AG04449 (cell line): ENCODE measurements at regions not wholly inside any gene's neighbourhood (a gene's known extent, or its start where the extent isn't known, plus 50 kb on each side); places are given as distances from the start of the nearest gene placed in this dataset.

Source experiments
- CTCF ChIA-PET: fragments of 350-600 bp; formaldehyde crosslinking; extraction: SDS; loops from one replicate; lab custom pipeline; 2021; ENCODE audit warnings: antibody characterized with exemption; lab: Yijun Ruan, JAX
- POLR2A ChIA-PET: fragments of 400-600, 350-600 bp; formaldehyde crosslinking; extraction: SDS; loops from one replicate; lab custom pipeline; 2020; ENCODE audit warnings: antibody characterized with exemption, inconsistent platforms; lab: Yijun Ruan, JAX
- DNase-seq: peaks from one replicate; pipeline ENCODE4 v3.0.0-alpha.2; 2010; ENCODE audit warnings: low read depth, low spot score
- H3K4me3 ChIP-seq: 2 replicates; pipeline ENCODE4 v1.5.1; 2011; ENCODE audit warnings: low read depth, mild to moderate bottlenecking, control low read depth, low read length
- TF ChIP-seq, protein P1 (sequence below): IDR thresholded peaks from one replicate; pipeline ENCODE4 v1.5.1; 2011; ENCODE audit warnings: mild to moderate bottlenecking, moderate library complexity, low read length, control low read depth, inconsistent platforms; ENCODE audit not compliant: insufficient read depth; ENCODE audit errors: missing control alignments

DNA sequence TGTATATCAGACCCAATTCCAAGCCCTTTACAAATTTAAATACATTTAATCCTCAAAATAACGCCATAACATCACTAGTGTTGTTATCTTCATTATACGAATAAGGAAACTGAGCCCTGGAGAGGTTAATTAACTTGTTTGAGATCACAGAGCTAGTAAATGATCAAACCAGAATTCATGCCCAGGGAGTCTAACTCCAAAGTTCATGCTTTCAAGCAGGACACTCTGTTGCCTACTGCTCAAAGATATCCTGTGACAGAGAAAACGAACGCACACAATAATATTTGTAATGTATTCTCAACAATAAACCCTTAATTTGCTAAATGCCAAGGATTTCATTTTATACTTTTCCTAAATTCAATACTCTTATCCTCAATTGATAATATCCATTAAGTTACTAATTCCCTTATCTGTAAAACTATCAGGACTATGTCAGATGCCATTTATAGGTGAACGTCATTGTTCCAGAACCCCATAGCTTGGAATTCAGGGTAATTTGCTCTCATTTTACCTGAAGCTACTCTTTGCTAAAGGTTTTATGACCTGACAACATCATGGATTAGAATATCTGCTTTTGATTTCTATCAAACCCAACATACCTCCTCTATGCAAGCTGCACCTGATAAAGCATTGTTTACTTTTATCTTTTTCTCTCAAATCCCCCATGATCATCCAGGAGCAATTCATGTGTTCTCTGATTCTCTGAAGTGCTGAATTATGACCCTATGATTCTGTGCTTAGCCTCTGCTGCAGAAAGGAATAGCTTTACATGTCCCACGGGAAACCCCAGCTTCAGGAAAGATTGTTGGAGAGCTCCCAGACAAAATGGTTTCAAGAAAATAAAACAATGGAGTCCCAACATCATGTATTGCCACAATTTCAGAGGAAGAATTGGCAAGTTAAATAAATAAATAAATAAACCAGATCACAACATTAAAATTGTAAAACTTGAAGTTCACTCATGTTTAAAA lies 150.2 kb upstream of the CDK1 start:
- ChIA-PET CTCF (interaction anchor here (0.9 to 1.3 kb wide), 4 partner anchors 10 to 192 kb away, joined by 3 to 4 read pairs (median 3); no protein-coding TSS in a partner anchor), POLR2A (no interaction called here)
- DNase-seq, result no peak

DNA sequence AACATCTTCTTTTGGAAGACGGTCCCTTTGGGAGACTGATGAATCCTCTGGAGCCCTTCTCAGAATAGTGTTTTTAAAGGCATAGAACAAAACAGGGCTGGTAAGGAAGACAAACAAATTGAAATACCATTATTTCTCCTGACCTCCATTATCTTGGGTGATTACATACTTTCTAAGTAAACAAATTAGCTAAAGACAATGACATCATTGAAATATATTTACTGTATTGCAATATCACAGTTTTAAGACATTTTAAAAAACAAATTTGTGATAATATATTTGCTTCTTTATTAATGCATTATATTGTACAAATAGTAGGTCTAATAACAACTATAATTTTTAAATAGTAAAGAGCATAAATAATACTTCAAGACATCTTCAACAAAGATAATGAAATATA lies 152.2 kb upstream of the CDK1 start:
- TF ChIP-seq, protein P1, sequence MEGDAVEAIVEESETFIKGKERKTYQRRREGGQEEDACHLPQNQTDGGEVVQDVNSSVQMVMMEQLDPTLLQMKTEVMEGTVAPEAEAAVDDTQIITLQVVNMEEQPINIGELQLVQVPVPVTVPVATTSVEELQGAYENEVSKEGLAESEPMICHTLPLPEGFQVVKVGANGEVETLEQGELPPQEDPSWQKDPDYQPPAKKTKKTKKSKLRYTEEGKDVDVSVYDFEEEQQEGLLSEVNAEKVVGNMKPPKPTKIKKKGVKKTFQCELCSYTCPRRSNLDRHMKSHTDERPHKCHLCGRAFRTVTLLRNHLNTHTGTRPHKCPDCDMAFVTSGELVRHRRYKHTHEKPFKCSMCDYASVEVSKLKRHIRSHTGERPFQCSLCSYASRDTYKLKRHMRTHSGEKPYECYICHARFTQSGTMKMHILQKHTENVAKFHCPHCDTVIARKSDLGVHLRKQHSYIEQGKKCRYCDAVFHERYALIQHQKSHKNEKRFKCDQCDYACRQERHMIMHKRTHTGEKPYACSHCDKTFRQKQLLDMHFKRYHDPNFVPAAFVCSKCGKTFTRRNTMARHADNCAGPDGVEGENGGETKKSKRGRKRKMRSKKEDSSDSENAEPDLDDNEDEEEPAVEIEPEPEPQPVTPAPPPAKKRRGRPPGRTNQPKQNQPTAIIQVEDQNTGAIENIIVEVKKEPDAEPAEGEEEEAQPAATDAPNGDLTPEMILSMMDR, result no peak
- CTCF ChIA-PET, result interaction anchor here (1.8 kb wide), 1 partner anchor 21 kb away, joined by 5 read pairs; no protein-coding TSS in a partner anchor
- H3K4me3 ChIP-seq, result no peak overlapping the region
- no peak for DNase-seq
- POLR2A ChIA-PET, result no interaction called here

More for the DNA sequence above, 150.2 kb upstream of the CDK1 start:
- H3K4me3 ChIP-seq, result no peak overlapping the region
- TF ChIP-seq, protein P1, result no peak

DNA sequence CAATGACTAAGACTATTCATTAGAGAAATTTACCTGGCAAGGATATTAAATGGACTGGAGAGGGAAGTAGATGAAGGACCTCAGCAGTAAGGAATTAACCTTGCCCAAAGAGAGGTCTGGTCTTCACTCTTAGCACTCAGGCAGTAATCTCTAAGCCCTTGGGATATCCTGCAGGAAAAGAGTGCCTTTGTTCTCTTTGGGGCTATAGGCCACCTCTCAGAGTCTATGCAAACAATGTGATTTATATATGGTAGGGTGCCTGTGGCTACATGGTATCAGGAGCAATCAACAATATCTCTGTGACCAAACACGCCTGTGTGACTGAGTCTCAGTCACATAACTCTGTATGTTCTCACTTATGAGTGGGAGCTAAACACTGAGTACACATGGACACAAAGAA lies 154.7 kb upstream of the CDK1 start:
- TF ChIP-seq, protein P1, result no peak
- ChIA-PET POLR2A (no interaction called here), CTCF (interaction anchor here (0.9 kb wide), 1 partner anchor 10 kb away, joined by 3 read pairs; no protein-coding TSS in a partner anchor)
- H3K4me3 ChIP-seq, result no peak overlapping the region
- DNase-seq, result no peak

DNA sequence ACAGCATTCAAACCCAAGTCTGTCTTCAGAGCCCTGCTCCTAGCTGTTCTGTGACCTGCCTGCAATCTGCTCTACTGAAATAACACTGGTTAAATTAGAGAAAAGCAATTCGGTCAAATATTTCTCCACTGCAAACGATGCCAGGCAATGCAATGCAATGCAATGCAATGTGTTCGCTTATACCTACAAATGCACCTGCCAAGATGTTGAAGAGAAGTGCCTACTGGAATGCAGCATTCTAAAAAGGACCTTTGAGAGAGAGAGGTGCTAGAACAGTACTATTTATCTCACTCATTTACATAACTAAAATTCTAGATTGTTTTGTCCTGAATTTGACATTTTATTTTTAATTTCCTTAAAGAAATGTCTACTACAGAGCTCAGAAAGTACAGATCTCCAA lies 157.3 kb upstream of the CDK1 start:
- CTCF ChIA-PET, result interaction anchor here (0.6 to 1.3 kb wide), 3 partner anchors 25 to 577 kb away, joined by 3 to 5 read pairs (median 3); no protein-coding TSS in a partner anchor
- POLR2A ChIA-PET, result no interaction called here
- no peak for DNase-seq
- TF ChIP-seq, protein P1, result no peak
- H3K4me3 ChIP-seq, result no peak overlapping the region

DNA sequence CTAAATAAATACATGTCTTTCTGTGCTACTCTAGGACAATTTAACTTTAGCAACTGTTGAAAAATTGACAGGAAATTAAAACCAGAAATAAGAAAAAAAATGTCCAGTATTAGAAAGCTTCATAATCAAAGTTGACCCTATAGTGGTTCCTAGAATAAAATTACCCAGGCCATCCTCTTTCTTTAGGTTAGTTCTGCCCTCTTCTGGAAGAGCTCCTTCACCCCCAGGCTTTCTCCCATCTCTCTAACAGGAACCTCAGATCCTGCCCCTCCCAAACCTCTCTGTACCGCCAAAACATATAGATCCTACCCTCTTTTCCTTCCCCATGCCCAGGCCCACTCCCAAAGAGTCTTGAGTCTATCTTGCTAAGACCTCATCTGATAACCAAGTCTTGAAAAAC lies 159.4 kb upstream of the CDK1 start:
- DNase-seq, result no peak
- POLR2A ChIA-PET, result no interaction called here
- no peak overlapping the region for H3K4me3 ChIP-seq
- CTCF ChIA-PET, result interaction anchor here (0.5 to 2.1 kb wide), 8 partner anchors 10 to 176 kb away, joined by 3 to 9 read pairs (median 4); no protein-coding TSS in a partner anchor
- TF ChIP-seq, protein P1, result no peak

DNA sequence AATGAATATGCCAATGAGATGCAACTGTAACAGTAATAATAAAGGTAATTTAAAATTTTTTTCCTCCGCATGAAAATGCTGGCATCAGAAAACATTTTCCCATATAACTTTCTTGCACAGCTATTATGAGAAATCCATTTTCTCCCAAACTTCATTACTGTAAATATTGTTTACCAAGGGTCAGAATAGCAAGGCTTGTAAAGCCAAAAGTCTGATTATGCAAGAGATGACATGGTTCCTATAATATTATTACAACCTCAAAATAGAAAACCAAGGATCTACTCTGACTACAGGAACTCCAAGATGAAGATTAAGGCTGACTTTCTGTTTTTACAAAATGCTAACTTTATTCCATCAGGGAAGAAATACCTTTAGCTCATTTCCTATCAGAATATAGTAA lies 162.7 kb upstream of the CDK1 start:
- POLR2A ChIA-PET, result no interaction called here
- TF ChIP-seq, protein P1, result no peak
- CTCF ChIA-PET, result interaction anchor here (0.8 kb wide), 1 partner anchor 30 kb away, joined by 3 read pairs; no protein-coding TSS in a partner anchor
- no peak overlapping the region for H3K4me3 ChIP-seq
- DNase-seq, result no peak
